DMS153 treated with DMSO at 0.1 percent for 48 hours (cell line): ENCODE measurements at regions not wholly inside any gene's neighbourhood (a gene's known extent, or its start where the extent isn't known, plus 50 kb on each side); places are given as distances from the start of the nearest gene placed in this dataset.
"Not testable (repeated sequence)": the region's sequence is repeated elsewhere in the genome, so short reads cannot be mapped to it uniquely, and the experiment has no call there.

Experiments used
- DNase-seq: peaks from one replicate; lab custom pipeline; 2025; ENCODE audit not compliant: unreplicated experiment; lab: John Stamatoyannopoulos, UW

DNA sequence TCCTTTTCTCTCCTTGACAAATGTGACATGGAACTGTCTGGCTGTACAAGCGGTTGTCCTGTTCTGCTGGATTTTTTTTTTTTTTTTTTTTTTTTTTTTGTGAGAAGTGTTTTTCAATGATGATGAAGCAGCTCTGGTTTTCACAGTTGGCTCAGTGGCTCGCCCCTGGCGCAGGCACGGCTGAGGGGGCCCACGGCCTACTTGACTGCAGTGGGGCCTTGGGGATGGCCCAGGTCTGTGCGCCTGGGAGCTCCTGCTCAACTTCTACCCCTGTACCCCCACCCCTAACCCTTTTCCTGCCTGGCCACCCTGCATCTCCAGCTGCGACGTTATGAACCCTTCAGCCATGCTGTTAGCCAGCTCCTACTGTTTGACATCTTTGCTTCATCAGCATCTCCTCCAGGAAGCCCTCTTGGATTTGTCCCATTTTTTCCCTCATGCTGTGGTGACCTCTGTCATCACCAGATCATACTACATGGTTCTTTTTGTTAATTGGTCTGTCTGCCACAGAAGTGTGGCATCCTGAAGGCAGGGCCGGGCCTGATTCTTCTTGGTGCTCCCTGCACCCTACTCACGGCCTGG is 167.9 kb downstream of the INHBB start:
- no peak for DNase-seq

GRCh38 chr2:120514521-120514920 is 168.6 kb downstream of the INHBB start:
- no peak for DNase-seq

- not testable (repeated sequence) for DNase-seq
Observed at GRCh38 chr2:120515066-120515758, 169.3 kb downstream of the INHBB start.

DNA sequence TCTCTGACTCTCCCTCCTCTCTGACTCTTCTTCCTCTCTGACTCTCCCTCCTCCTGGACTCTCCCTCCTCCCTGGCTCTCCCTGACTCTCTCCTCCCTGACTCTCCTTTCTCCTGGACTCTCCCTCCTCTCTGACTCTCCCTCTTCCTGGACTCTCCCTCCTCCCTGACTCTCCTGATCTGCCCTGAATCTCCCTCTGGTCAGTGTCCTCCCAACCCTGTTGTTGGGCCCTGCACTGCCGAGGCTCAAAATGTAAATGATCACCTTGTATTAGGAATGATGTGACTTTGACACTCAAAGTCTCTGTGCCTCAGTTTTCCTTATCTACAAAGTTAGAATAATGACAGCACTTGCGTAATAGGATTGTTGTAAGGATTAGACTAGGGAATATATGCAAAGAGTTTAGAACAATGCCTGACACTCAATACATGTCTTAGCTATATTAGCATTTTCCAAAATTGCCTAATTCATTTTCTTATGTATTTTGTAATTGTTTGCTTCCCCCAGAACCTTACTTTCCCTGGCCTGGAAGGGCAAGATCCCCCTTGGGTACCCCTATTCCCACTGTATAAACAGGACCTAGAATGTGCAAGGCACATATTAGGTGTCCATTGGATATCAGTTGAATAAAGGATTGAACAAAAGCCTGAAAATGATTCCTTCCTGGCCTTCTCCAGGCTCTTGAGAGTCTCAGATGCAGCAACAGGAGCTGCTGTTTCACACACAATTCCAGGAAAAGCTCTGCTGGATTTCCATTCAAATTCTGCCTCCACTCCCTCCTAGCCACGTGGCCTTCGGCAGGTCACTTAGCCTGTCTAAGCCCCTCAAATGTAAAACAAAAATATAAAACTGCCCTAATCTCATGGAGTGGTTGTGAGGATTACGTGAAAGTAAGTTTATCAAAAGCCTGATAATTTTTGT is 170.1 kb downstream of the INHBB start:
- no peak for DNase-seq

DNA sequence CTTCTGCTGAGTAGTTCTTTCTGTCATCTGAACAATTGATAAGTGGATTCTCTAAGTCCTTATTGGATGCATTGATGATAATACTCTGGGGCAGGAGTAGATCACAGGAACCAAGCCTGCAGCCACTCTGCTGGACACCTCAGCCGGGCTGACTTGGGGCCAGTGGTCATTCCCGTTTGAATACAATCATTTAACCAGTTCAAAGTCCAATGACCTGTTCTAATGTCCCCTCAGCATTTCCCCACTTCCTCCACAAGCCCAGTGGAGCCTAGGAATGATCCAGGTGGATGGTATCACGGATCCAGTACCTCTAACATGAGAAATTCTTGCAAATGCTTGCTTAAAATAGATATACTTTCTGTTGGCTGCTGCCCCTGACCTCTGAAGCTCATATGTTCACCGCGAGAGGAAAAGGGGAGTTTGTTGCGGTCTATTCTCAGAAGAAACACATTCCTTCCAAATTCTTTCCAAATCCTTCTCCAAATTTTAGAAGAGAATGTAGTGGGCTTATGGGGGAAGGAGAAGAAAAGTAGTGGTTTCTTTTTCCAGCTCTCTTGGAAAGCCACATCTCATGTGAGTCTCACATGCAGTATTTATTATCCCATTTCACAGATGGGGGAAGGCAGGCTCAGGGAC is 170.9 kb downstream of the INHBB start:
- no peak for DNase-seq

- DNase-seq = no peak
Observed at GRCh38 chr2:120517751-120518469, 172.0 kb downstream of the INHBB start.

DNA sequence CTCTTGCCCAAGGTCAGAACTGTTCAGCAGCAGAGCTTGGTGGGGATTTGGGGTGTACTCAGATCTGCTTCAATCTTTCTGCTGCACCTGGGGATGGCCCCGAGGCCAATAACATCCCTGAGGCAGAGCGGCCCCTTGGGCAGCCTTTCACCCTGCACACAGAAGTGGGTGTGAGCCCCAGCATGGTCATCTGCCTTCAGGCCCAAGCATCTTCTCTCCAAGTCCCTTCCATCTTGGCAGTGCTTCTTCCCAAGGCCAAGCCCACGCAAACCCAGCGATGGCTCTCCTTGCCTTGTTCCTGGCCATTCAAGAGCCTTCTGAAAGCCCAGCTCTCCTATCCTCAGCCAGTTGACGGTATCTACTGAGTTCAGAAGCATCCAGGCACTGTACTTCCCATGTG is 172.9 kb downstream of the INHBB start:
- DNase-seq = no peak

GRCh38 chr2:120519469-120519868 is 173.5 kb downstream of the INHBB start:
- no peak for DNase-seq

- DNase-seq = no peak
Observed at GRCh38 chr2:120520454-120520853, 174.5 kb downstream of the INHBB start.

GRCh38 chr2:120520929-120521912 is 175.3 kb downstream of the INHBB start:
- peak; percentile 39 for DNase-seq

- no peak for DNase-seq
Observed at GRCh38 chr2:120522151-120522751, 176.3 kb downstream of the INHBB start.

DNA sequence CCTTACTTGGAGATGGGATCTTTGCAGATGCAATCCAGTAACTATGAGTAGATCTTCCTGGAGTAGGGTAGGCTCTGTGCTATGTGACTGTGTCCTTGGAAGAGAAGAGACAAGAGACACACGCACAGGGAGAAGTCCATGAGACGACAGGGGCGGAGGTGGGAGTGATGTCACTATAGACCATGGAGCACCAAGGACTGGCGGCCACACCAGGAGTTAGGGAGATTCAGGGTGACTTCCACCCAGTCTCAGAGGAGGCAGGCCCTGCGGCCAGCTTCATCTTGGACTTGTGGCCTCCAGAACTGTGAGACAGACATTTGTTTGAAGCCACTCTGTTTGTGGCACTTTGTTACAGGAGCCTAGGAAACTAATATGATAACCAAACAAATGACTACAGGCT is 177.8 kb downstream of the INHBB start:
- DNase-seq = no peak

DNA sequence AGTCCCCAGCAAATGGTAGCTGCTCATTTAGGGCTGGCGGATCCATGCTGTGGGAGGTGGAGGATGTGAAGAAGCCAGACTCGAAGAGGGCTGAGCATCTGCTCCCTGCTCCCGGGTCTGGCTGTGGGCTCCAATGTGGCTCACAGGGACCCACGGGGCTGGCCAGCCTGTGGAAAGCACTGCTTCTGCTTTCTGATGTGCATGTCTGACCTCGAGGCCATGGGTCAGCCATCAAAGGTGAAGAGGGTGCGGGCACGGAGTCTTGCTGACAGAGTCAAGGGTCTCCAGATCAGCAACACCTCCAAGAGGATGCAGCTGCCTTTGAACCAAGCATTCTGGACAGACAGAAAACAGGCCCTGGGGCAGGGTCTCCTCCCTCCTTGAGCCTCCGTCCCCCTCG is 178.2 kb downstream of the INHBB start:
- no peak for DNase-seq

DNA sequence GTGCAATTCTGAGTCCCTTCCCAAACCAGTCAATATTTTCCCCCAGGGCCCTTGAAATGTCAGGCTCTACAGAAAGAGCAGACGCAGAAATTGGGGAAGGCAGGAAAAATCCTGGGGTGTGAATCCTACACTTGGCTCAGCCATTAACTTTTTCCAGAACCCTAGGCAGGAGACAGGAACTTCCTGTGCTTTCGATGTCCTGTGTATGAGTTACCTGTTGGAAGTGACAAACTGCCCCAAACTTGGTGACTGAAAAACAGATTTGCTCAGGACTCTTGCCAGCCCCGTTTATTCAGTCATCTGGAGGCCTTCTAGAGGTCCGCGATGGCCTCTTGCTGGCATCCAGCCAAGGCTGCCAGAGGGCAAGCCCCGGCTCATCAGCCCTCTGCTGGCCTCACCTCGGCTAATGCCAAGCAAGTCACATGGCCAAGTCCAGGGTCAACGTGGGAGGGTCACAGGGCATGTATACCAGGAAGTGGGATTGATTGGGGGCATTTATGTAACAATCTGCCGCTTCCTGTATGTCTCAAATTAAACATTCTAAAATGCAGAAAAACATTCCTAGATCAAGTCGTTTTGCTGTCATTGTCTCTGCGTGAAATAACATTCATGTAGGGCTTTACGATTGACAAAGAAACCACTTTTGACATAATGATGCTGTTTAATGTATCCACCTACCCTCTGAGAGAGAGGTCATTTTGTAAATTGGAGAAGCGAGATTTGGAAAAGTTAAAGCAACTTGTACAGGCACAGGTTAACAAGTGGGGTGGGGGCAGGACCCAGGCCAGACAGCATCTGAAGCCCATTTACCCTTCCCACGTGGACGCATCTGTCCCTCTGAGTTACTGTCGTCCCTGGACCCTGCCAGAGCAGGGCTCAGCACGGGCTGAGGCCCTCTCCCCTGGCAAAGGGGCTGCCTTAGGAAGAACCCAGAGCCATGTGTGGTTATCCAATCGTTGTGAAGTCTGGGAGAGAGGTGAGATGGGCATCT is 179.4 kb downstream of the INHBB start:
- no peak for DNase-seq

DNA sequence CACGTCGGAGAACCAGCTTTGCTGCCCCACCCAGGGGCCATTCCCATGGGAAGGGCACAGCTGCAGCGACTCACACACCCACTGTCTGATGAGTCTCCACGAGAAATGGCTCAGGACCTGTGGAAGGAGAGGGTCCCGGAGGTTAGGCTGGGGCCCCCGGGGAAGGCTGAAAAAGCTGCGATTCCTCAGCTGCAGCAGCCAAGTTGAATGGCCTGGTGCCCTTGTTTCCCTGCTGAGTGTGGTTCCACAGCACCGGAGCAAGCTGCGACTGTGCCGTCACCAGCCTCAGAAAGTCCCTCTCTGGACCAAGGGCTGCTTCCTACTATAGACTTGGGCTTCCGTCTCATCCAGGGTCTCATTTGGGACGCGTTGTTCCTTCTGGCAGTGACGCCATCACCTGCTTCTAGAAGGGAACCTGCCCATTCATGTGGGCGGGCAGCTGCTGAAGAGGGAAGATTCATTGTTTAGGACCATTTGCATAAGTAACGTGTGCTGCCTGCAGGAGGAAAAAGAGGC is 180.2 kb downstream of the INHBB start:
- DNase-seq = no peak

- DNase-seq = no peak
Observed at GRCh38 chr2:120526997-120527945, 181.3 kb downstream of the INHBB start.
